Chondrocyte (in vitro differentiated cells): ENCODE measurements at regions not wholly inside any gene's neighbourhood (a gene's known extent, or its start where the extent isn't known, plus 50 kb on each side); places are given as distances from the start of the nearest gene placed in this dataset.

Source experiments
- DNase-seq: peaks from one replicate; pipeline ENCODE4 v3.0.0; 2021; ENCODE audit warnings: mixed read lengths, low spot score
- H3K27ac Mint-ChIP-seq: one replicate; pipeline ENCODE4 v1.8.0; 2021; ENCODE audit warnings: mild to moderate bottlenecking, moderate library complexity, mixed read lengths; ENCODE audit not compliant: unreplicated experiment
- H3K27me3 Mint-ChIP-seq: 2 replicates; pipeline ENCODE4 v1.8.0; 2021; ENCODE audit warnings: low read depth, mixed read lengths
- H3K36me3 Mint-ChIP-seq: 2 replicates; pipeline ENCODE4 v1.8.0; 2021; ENCODE audit warnings: low read depth, mixed read lengths
- H3K4me1 Mint-ChIP-seq: 2 replicates; pipeline ENCODE4 v1.8.0; 2021; ENCODE audit warnings: low read depth, mild to moderate bottlenecking, mixed read lengths
- H3K4me3 Mint-ChIP-seq: one replicate; pipeline ENCODE4 v1.8.0; 2021; ENCODE audit warnings: mild to moderate bottlenecking, moderate library complexity, mixed read lengths; ENCODE audit not compliant: unreplicated experiment
- H3K9me3 Mint-ChIP-seq: 2 replicates; pipeline ENCODE4 v1.8.0; 2021; ENCODE audit warnings: low read depth, mixed read lengths
- CTCF ChIP-seq: fragments of 200-600 bp; sonication (generic); IDR thresholded peaks from 2 replicates; pipeline ENCODE4 v1.5.0; 2021; ENCODE audit warnings: antibody characterized with exemption, mild to moderate bottlenecking, moderate library complexity

- Mint-ChIP-seq H3K36me3 (no peaks in the 10 kb centered on the region), H3K4me3 (no peak overlapping the region)
Observed at GRCh38 chr2:193520709-193521458, 1326.2 kb upstream of the TMEFF2 start.

DNA sequence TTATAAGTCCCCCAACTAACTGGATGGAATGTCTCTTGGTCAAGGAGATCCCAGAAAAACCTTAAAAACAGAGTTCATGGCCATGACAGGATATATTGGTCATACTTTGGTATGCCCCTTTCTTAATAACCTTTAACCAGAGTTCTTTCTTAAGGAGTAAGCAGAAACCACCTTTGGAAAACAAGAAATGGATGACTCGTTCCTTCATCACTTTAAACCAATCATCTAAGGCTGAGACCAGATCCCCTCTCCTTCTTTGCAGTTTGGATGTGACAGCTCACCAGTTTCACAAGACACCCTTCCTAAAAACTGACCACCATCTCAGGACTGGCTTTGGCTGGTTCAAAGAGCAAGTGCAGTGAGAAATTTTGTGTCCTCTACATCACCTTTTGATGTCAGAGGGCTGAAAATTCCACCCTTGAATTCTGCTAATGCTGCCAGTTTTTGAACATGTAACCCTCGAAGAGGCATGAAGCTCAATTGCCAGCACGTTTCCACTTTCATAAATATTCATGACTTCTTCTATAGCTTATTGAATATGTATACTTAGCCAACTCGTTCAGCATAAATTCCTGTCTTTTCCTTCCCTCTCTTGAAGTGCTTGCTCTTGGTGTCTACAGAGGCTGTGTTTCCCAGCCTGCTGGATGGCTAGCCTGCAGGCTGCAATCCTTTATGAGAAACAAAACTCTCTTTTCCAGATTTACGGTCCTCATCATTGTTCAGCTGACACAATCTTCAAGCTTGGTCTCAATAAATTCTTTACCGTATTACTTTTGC is 1323.5 kb upstream of the TMEFF2 start:
- Mint-ChIP-seq H3K9me3 (no peaks in the 10 kb centered on the region), H3K36me3 (no peaks in the 10 kb centered on the region), H3K27ac (no peak overlapping the region), H3K4me1 (peaks cover 10% of the 10 kb centered on the region), H3K4me3 (no peak overlapping the region), H3K27me3 (no peaks in the 10 kb centered on the region)
- DNase-seq, result no peak
- TF ChIP-seq CTCF, result no peak

More at GRCh38 chr2:193520709-193521458, 1326.2 kb upstream of the TMEFF2 start:
- no peaks in the 10 kb centered on the region for H3K27me3 Mint-ChIP-seq
- H3K27ac Mint-ChIP-seq, result no peak overlapping the region
- DNase-seq, result no peak
- peaks cover 10% of the 10 kb centered on the region for H3K4me1 Mint-ChIP-seq
- TF ChIP-seq CTCF, result no peak
- no peaks in the 10 kb centered on the region for H3K9me3 Mint-ChIP-seq

DNA sequence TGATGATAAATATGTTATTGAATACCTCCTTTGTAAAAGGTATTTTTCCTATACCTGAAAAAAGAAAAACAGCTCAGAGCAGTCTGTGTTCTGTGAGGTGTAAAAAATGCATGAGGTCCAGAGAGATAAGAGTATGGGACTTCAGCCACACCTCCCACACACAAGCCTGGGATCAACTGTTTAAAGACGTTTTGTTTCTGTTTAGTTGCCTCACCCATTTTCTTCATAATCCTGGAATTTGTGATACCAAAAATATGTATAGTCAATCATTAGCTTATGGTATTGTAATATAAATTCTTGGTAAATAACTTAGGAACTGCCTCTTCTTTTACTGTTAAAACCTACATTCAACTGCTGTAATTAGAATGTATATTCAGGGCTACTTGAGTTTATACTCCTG is 1322.9 kb upstream of the TMEFF2 start:
- no peaks in the 10 kb centered on the region for H3K36me3 Mint-ChIP-seq
- H3K27ac Mint-ChIP-seq, result no peak overlapping the region
- no peak for DNase-seq
- peaks cover 10% of the 10 kb centered on the region for H3K4me1 Mint-ChIP-seq
- no peaks in the 10 kb centered on the region for H3K9me3 Mint-ChIP-seq
- H3K27me3 Mint-ChIP-seq, result no peaks in the 10 kb centered on the region
- no peak for TF ChIP-seq CTCF
- H3K4me3 Mint-ChIP-seq, result no peak overlapping the region

DNA sequence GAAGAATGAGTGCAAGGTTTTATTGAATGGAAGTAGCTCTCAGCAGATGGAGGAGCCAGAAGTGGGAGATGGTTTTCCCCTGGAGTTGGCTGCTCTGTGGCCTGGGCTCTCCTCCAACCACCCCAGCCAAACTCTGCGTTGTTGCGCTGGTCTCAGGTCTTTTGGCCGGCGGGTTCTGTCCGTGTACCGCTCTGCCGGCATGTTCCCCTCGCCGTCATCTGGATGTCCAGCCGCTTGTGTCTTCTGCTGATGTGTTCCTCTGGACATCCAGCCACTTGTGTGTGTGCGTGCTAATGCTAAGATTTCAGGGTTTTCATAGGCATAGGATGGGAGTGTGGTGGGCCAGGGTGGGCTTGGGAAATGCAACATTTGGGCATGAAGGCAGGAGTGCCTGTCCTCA is 1311.3 kb upstream of the TMEFF2 start:
- H3K4me1 Mint-ChIP-seq, result peaks cover 19% of the 10 kb centered on the region
- H3K27me3 Mint-ChIP-seq, result no peaks in the 10 kb centered on the region
- no peaks in the 10 kb centered on the region for H3K9me3 Mint-ChIP-seq
- no peak for DNase-seq
- H3K36me3 Mint-ChIP-seq, result no peaks in the 10 kb centered on the region
- H3K4me3 Mint-ChIP-seq, result no peak overlapping the region
- H3K27ac Mint-ChIP-seq, result no peak overlapping the region
- TF ChIP-seq CTCF, result no peak

DNA sequence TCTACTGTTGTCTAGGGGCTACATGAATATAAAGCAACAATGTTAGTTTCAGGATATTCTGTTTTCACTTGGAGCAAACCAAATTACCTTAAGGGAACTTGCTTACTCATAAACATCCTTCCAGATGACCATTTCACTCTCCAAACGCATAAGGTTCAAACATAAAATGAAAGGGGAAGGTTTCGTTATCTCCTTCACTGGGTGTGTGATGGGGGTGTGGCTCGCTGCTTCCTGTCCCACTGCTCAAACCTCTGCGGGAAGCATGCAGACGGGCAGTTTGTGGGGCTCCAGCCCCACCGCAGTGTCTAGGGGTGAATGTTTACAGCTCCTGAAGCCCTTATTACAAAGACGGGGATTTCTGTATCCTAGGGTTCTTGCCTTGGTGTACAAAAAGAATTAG is 1310.9 kb upstream of the TMEFF2 start:
- DNase-seq, result no peak
- Mint-ChIP-seq H3K27me3 (no peaks in the 10 kb centered on the region), H3K4me1 (peaks cover 15% of the 10 kb centered on the region), H3K27ac (no peak overlapping the region), H3K36me3 (no peaks in the 10 kb centered on the region), H3K9me3 (no peaks in the 10 kb centered on the region), H3K4me3 (no peak overlapping the region)
- TF ChIP-seq CTCF, result no peak
